ENCODE measurements at regions not wholly inside any gene's neighbourhood (a gene's known extent, or its start where the extent isn't known, plus 50 kb on each side); places are given as distances from the start of the nearest gene placed in this dataset.

DNA sequence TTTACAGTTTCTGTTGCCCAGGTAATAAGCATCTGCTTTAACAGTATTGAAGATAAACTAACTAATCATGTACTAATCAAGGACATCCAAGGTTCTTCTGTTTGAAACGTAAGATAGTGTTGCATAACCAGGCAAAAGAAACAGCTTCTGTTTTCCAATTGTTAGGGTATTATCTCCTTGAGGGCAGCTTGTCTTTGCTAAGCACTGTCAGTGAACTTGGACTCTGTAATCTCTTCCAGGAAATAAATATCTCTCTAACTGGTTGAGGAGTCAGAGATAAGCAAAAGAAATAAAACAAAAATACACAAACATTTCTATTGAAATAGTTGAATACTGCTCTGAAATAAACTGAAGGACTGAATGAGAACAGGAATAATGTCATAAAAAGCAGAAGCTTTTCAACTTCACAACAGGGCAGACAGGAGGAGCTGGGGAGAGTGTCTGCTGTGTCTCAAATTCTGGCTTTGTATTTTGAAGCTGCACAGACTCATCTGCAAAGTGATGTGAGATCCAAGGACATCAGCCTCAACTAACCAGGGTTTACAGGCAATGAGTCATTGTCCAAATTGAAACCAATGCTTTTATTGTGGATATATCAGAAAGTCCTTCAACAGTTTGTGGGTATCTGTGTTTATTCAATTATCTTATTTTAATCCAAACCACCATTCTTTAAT is 1253.0 kb upstream of the PCDH7 start:
- no peaks in the 10 kb centered on the region for H3K4me1 ChIP-seq
- TF ChIP-seq POLR2A (IDR thresholded peaks at IDR 0.05): no peak
- TF ChIP-seq, protein P1, sequence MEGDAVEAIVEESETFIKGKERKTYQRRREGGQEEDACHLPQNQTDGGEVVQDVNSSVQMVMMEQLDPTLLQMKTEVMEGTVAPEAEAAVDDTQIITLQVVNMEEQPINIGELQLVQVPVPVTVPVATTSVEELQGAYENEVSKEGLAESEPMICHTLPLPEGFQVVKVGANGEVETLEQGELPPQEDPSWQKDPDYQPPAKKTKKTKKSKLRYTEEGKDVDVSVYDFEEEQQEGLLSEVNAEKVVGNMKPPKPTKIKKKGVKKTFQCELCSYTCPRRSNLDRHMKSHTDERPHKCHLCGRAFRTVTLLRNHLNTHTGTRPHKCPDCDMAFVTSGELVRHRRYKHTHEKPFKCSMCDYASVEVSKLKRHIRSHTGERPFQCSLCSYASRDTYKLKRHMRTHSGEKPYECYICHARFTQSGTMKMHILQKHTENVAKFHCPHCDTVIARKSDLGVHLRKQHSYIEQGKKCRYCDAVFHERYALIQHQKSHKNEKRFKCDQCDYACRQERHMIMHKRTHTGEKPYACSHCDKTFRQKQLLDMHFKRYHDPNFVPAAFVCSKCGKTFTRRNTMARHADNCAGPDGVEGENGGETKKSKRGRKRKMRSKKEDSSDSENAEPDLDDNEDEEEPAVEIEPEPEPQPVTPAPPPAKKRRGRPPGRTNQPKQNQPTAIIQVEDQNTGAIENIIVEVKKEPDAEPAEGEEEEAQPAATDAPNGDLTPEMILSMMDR (IDR thresholded peaks at IDR 0.05): no peak
- H3K9me3 ChIP-seq: no peaks in the 10 kb centered on the region
- no peak for DNase-seq
- no peaks in the 10 kb centered on the region for H3K27me3 ChIP-seq
- H3K36me3 ChIP-seq: no peaks in the 10 kb centered on the region
- no peak overlapping the region for H3K4me3 ChIP-seq
- no peak overlapping the region for H3K27ac ChIP-seq

Small RNAs in the stretch of these regions (small RNA-seq; reads per million reads assigned to genes)
- gene RF00019 (0 reads per million in 2 donors), gene RN7SL101P (0 reads per million in 2 donors)
